GM12891 (cell line): ENCODE measurements at regions not wholly inside any gene's neighbourhood (a gene's known extent, or its start where the extent isn't known, plus 50 kb on each side); places are given as distances from the start of the nearest gene placed in this dataset.
"Not testable (repeated sequence)": the region's sequence is repeated elsewhere in the genome, so short reads cannot be mapped to it uniquely, and the experiment has no call there.

Experiments used
- DNase-seq: peaks from one replicate; pipeline ENCODE4 v3.0.0; 2011; ENCODE audit warnings: low spot score; ENCODE audit not compliant: insufficient read length
- FAIRE-seq: peaks from 2 replicates; lab custom pipeline; 2011; peaks lifted over from hg19 to GRCh38; lab: Jason Lieb, UNC
- PAX5 ChIP-seq: IDR thresholded peaks from 2 replicates; pipeline ENCODE4 v1.6.1; 2011; ENCODE audit warnings: low read length, moderate library complexity, mild to moderate bottlenecking; ENCODE audit not compliant: insufficient read depth, severe bottlenecking
- POLR2A ChIP-seq: IDR thresholded peaks from 2 replicates; pipeline ENCODE4 v1.6.1; 2011; ENCODE audit warnings: low read depth, low read length, control low read depth
- POLR2AphosphoS5 ChIP-seq: IDR thresholded peaks from 2 replicates; pipeline ENCODE4 v1.6.1; 2011; ENCODE audit warnings: low read depth, low read length, control low read depth
- POU2F2 ChIP-seq: IDR thresholded peaks from 2 replicates; pipeline ENCODE4 v1.6.1; 2011; ENCODE audit warnings: low read depth, mild to moderate bottlenecking, control low read depth, low read length, moderate library complexity
- SPI1 ChIP-seq: IDR thresholded peaks from 2 replicates; pipeline ENCODE4 v1.6.1; 2011; ENCODE audit warnings: low read depth, low read length, control low read depth
- TAF1 ChIP-seq: IDR thresholded peaks from 2 replicates; pipeline ENCODE4 v1.6.1; 2011; ENCODE audit warnings: low read depth, low read length, control low read depth

- DNase-seq: no peak
- TF ChIP-seq POLR2AphosphoS5 (no peak), SPI1 (no peak), POLR2A (no peak), POU2F2 (no peak), TAF1 (no peak), PAX5 (no peak)
- FAIRE-seq: no peak
Measured at GRCh38 chr5:54387659-54388232, 67.8 kb upstream of the HSPB3 start.

- DNase-seq (no peak), FAIRE-seq (no peak)
- TF ChIP-seq TAF1 (no peak), POLR2AphosphoS5 (no peak), PAX5 (no peak), SPI1 (no peak), POU2F2 (no peak), POLR2A (no peak)
Measured at GRCh38 chr5:54387031-54387430, 68.5 kb upstream of the HSPB3 start.

- DNase-seq: no peak
- no peak for TF ChIP-seq POLR2AphosphoS5
- no peak for TF ChIP-seq POU2F2
- TF ChIP-seq PAX5: no peak
- no peak for TF ChIP-seq POLR2A
- TF ChIP-seq SPI1: no peak
- no peak for TF ChIP-seq TAF1
- no peak for FAIRE-seq
Measured at GRCh38 chr5:54385994-54386393, 69.5 kb upstream of the HSPB3 start.

GRCh38 chr5:54384356-54384933 is 71.1 kb upstream of the HSPB3 start:
- no peak for TF ChIP-seq POU2F2
- TF ChIP-seq TAF1: no peak
- TF ChIP-seq POLR2A: no peak
- no peak for TF ChIP-seq POLR2AphosphoS5
- no peak for TF ChIP-seq SPI1
- no peak for TF ChIP-seq PAX5
- no peak for DNase-seq
- FAIRE-seq: no peak

GRCh38 chr5:54383941-54384340 is 71.6 kb upstream of the HSPB3 start:
- DNase-seq (no peak), FAIRE-seq (no peak)
- no peak for TF ChIP-seq POLR2AphosphoS5
- TF ChIP-seq PAX5: no peak
- no peak for TF ChIP-seq POLR2A
- no peak for TF ChIP-seq POU2F2
- no peak for TF ChIP-seq TAF1
- TF ChIP-seq SPI1: no peak

- DNase-seq (no peak), FAIRE-seq (no peak)
- TF ChIP-seq SPI1: no peak
- TF ChIP-seq TAF1: no peak
- no peak for TF ChIP-seq POLR2A
- no peak for TF ChIP-seq POLR2AphosphoS5
- TF ChIP-seq POU2F2: no peak
- no peak for TF ChIP-seq PAX5
Measured at GRCh38 chr5:54383225-54383901, 72.1 kb upstream of the HSPB3 start.

- DNase-seq, FAIRE-seq: not testable (repeated sequence)
Measured at GRCh38 chr5:54381319-54381718, 70.9 kb upstream of the ARL15 start.

GRCh38 chr5:54379590-54379989 is 69.2 kb upstream of the ARL15 start:
- TF ChIP-seq POLR2AphosphoS5: no peak
- DNase-seq: no peak
- no peak for FAIRE-seq

GRCh38 chr5:54378707-54379106 is 68.3 kb upstream of the ARL15 start:
- TF ChIP-seq PAX5 (no peak), TAF1 (no peak), POLR2A (no peak), SPI1 (no peak), POLR2AphosphoS5 (no peak), POU2F2 (no peak)
- DNase-seq (no peak), FAIRE-seq (no peak)

GRCh38 chr5:54377339-54377738 is 67.0 kb upstream of the ARL15 start:
- FAIRE-seq, DNase-seq: not testable (repeated sequence)
